SK-N-SH (cell line): ENCODE measurements at regions not wholly inside any gene's neighbourhood (a gene's known extent, or its start where the extent isn't known, plus 50 kb on each side); places are given as distances from the start of the nearest gene placed in this dataset.

ENCODE experiments used
- CTCF ChIP-seq: fragments of 200-600 bp; sonication (generic); IDR thresholded peaks from 2 replicates; pipeline ENCODE4 v1.6.1; 2017; ENCODE audit warnings: antibody characterized with exemption, mild to moderate bottlenecking, moderate library complexity
- RAD21 ChIP-seq: IDR thresholded peaks from 2 replicates; pipeline ENCODE4 v1.6.1; 2012; ENCODE audit warnings: mild to moderate bottlenecking, low read length
- RXRA ChIP-seq: IDR thresholded peaks from 2 replicates; pipeline ENCODE4 v1.4.0; 2012; ENCODE audit warnings: low read depth, mild to moderate bottlenecking, borderline replicate concordance
- SIN3A ChIP-seq: IDR thresholded peaks from 2 replicates; pipeline ENCODE4 v1.6.1; 2012; ENCODE audit warnings: low read depth, mild to moderate bottlenecking, low read length, moderate library complexity, borderline replicate concordance
- TF ChIP-seq, protein P1 (sequence below): fragments of 150-350 bp; IDR thresholded peaks from 2 replicates; pipeline ENCODE4 v1.6.1; 2017; ENCODE audit warnings: antibody characterized with exemption, low read length, low read depth, borderline replicate concordance

DNA sequence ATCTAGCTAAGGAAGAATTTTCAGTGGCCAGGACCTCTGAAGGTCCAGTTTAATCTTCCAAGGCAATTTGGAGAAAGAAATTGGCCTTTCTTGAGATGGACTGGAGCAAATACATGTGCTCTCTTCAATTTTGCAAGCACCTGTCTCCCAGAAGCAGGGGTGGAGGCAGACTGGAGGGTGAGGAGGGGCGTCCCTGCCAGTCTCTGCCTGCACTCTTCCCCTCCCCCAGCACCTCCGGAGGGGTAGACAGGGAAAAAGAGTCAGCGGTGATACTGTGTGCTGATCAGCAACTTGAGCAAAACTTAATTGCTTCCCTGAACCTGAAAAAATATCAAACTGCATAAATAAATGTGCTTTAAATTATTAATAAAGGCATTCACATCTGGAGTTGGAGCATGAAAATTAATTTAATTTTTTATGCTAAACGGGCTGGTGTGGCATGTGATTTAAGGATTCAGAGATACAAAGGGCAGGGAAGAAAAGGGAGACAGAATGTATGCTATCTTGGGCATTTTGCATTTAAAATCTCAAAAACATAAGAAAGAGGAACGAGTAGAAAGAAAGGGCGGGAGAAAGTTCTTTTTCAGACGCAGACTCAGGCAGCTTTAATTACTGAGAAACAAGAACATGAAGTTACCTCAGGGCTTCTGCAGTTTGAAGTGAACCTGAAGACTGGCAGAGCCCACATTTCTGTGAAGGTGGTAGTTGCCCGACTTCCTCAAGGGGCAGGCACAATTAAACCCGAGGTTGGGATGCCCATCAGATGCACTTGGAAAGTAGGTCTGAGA is 319.7 kb downstream of the UACA start:
- TF ChIP-seq SIN3A (no peak), CTCF (no peak), RAD21 (no peak), RXRA (no peak)
- TF ChIP-seq, protein P1, sequence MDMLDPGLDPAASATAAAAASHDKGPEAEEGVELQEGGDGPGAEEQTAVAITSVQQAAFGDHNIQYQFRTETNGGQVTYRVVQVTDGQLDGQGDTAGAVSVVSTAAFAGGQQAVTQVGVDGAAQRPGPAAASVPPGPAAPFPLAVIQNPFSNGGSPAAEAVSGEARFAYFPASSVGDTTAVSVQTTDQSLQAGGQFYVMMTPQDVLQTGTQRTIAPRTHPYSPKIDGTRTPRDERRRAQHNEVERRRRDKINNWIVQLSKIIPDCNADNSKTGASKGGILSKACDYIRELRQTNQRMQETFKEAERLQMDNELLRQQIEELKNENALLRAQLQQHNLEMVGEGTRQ, result no peak
